ENCODE measurements at regions not wholly inside any gene's neighbourhood (a gene's known extent, or its start where the extent isn't known, plus 50 kb on each side); places are given as distances from the start of the nearest gene placed in this dataset.

DNA sequence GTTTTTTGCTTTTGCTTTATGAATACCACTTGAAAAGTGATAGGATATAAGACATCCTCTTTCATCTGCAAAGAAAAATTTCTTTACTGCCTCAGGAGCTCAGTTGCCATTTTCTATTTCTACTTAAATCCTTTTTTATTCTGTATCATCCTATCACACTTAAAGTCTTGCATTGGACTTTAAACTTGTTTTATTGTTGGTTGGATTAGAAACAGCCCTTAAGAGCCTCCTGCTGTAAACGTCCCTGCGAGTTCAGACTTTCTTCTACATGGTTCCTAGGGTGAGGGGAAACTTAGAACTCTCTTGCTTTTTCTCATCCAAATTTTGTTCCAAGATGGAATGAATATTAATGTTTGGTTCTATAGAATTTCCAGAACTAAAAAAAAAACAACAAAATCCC lies 234.3 kb downstream of the JRKL start:
- no peak for TF ChIP-seq LEF1 (IDR thresholded peaks at IDR 0.05; ENCODE audit: borderline replicate concordance)
- TF ChIP-seq BHLHE40 (IDR thresholded peaks at IDR 0.05; ENCODE audit: borderline replicate concordance), result no peak
- TF ChIP-seq FOXA1 (IDR thresholded peaks at IDR 0.05), result no peak
- TF ChIP-seq SUZ12 (IDR thresholded peaks at IDR 0.05), result no peak
- no peak for TF ChIP-seq SP1 (IDR thresholded peaks at IDR 0.05)
- TF ChIP-seq ARNT (IDR thresholded peaks at IDR 0.05), result no peak
